SK-N-MC (cell line): ENCODE measurements at regions not wholly inside any gene's neighbourhood (a gene's known extent, or its start where the extent isn't known, plus 50 kb on each side); places are given as distances from the start of the nearest gene placed in this dataset.

Experiments
- EZH2 ChIP-seq: fragments of 200-600 bp; sonication (generic); IDR thresholded peaks from one replicate; pipeline ENCODE4 v1.6.1; 2017; ENCODE audit warnings: antibody characterized with exemption
- FOXP2 ChIP-seq: optimal IDR thresholded peaks from 2 replicates; pipeline ENCODE3; 2011; ENCODE audit warnings: mild to moderate bottlenecking, moderate library complexity; ENCODE audit not compliant: insufficient read depth; ENCODE audit errors: extremely low read length, control extremely low read depth
- POLR2AphosphoS5 ChIP-seq: IDR thresholded peaks from 2 replicates; pipeline ENCODE4 v1.6.1; 2012; ENCODE audit warnings: mild to moderate bottlenecking, low read depth, low read length, borderline replicate concordance

GRCh38 chr11:112610996-112611750 lies 350.0 kb upstream of the NCAM1 start:
- no peak for TF ChIP-seq POLR2AphosphoS5
- no peak for TF ChIP-seq EZH2
- no peak for TF ChIP-seq FOXP2
